T-helper 2 cell (primary cell): ENCODE measurements at regions not wholly inside any gene's neighbourhood (a gene's known extent, or its start where the extent isn't known, plus 50 kb on each side); places are given as distances from the start of the nearest gene placed in this dataset.

Experiments
- DNase-seq, 5 experiments: peaks; one replicate each; pipeline versions ENCODE4 v3.0.0 to v3.0.0-alpha.2; 2012 to 2022

DNA sequence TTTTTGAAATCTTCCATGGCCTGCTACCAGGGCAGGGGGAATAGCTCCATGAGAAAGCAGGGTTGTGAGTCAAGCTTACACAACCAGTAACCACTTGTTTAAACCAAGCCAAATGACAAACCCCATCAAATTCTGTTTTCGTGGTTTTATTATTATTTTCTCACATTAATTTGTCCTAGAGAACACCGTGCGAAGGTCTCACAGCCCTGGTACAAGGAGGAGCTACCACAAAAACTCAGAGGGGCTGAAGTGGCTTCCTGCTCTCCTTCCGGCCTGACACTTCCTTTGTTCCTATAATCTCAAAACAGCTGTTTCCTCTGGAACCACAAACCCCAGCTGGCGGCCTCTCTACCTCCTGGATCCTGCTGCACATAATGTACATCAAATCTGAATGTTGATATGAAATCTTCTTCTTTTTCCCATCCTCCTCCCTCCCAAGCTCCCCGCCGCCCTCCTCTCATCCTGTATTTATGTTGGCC lies 375.9 kb downstream of the MCTP2 start:
- DNase-seq: peak in 1 of 5 experiments; percentile 8

- DNase-seq: peak in 1 of 5 experiments; percentile 5
Measured at GRCh38 chr15:94610069-94610468, 378.7 kb downstream of the MCTP2 start.

DNA sequence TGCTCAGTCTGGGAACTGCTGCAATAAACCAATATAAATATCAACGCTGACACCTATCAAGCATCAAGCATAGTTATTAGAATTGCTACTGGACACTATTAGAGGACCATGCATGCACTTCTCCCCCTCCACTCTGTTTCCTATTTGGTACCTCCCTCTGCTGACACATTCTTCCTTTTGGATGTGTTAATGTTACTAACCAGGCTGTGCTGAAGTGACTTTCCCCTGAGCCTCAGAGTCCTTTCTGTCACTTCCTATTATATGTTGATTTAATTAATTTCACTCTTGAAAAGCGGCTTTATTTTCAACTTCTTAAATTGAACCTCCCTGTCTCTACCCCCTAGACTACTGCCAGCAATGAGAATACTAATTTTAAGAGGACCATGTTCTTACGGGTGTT lies 379.1 kb downstream of the MCTP2 start:
- DNase-seq: no peak

- DNase-seq: no peak
Measured at GRCh38 chr15:94611656-94612055, 380.3 kb downstream of the MCTP2 start.

DNA sequence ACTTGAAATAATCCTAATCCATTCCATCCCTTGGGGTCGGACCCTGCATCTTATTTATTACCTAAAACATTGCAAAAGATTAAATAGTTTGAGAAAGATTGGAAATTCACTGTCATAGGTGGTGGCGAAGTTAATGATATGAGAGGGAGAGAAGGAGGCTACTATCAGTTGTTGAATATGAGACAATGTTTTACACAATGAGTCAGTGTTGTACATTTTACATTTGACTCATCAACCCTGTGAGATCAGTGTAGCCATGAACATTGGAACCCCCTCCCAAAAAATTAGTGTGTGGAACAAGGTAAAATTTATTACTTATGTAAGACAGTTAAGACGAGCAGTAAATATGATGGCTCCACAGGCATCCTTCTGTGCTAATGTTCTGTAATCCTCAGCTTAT lies 384.3 kb downstream of the MCTP2 start:
- no peak for DNase-seq

DNA sequence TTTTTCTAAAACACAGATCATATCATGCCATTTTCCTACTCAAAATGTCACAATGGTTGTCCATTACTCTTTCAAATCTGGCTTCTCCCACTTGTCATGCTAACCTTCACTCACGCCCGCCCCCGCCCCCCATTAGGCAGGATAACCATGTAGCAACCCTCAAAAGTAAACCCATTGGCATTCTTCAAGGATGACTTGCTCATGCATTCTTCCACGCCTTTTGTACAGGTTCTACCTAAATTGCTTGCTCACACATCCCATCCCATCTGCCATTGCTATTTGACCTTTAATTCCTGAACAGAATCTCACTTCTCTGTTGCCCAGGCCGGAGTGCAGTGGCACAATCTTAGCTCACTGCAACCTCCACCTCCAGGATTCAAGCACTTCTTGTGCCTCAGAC lies 389.3 kb downstream of the MCTP2 start:
- DNase-seq: no peak

GRCh38 chr15:94621736-94622135 lies 390.4 kb downstream of the MCTP2 start:
- no peak for DNase-seq

DNA sequence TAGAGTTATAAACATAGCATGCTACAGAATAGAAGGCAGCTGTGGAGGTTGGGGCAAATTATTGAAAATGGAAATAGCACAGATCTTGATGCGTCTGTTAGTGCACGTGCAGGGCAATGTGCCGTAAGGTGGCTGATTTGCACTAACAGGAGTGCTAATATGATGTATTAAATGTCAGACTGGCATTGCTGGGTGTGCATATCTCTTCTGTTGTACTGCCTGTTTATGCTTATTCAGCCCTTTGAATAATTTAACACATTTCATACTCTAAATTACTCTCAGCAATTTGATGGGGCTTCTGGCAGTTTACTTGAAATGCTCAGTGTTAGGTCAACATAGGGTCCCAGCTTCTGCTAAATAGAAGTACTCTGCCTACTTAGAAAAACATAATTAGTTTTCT lies 395.6 kb downstream of the MCTP2 start:
- no peak for DNase-seq

- no peak for DNase-seq
Measured at GRCh38 chr15:94631608-94632007, 400.2 kb downstream of the MCTP2 start.

DNA sequence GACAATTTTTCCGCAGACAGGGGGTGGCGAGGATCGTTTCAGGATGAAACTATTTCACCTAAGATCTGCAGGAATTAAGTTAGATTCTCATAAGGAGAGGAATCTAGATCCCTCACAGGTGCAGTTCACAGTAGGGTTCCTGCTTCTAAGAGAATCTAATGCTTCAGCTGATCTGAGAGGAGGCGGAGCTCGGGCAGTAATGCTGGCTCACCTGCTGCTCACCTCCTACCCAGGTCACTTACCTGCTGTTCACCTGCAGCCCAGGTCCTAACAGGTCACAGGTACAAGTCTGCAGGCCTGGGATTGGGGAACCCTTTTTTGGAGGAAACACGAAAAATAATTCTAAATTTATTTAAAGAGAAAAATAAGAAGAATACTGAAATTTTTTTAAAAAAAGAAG lies 406.8 kb downstream of the MCTP2 start:
- no peak for DNase-seq

GRCh38 chr15:94639701-94640100 lies 408.3 kb downstream of the MCTP2 start:
- DNase-seq: no peak

GRCh38 chr15:94644433-94644832 lies 413.1 kb downstream of the MCTP2 start:
- DNase-seq: no peak

- DNase-seq: no peak
Measured at GRCh38 chr15:94653071-94653470, 421.7 kb downstream of the MCTP2 start.

GRCh38 chr15:94655249-94655880 lies 424.0 kb downstream of the MCTP2 start:
- no peak for DNase-seq

DNA sequence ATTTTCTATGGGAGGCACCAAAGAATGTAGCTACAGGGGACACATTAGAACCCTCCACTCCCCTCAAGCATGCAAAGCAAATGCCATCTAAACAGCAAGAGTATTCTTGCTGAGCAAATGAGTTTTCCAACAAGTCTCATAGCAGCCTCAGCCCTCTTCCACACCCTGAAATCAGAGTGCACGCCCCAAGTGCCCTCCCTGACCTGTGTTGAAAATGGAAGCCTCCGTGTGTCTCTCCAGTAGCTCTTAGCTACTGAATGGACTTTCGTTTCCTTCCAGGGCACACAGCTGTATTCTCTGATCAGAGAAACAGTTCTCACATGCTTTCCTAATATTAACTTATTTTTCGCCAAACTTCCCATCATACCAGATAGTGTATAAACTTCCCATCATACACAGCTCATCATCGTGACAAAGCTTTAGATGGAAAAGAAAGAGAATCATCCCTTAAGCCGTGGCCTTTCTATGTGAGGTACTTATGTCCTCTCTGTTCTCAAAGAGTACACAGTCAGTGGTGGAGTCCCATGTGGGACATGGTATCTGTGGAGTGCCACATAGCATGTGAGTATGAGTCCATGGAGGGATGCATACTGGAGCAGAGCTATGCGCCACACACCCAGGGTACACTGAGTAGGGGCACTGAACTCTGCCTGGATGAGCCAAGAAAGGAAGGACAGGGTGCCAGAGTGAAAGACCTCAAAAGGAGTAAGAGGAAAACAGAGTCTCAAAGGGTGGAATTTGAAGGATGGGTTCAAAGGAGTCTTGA lies 434.5 kb downstream of the MCTP2 start:
- no peak for DNase-seq

- DNase-seq: no peak
Measured at GRCh38 chr15:94666553-94666952, 435.2 kb downstream of the MCTP2 start.

GRCh38 chr15:94667109-94667508 lies 435.7 kb downstream of the MCTP2 start:
- peak in 1 of 5 experiments; percentile 5 for DNase-seq

DNA sequence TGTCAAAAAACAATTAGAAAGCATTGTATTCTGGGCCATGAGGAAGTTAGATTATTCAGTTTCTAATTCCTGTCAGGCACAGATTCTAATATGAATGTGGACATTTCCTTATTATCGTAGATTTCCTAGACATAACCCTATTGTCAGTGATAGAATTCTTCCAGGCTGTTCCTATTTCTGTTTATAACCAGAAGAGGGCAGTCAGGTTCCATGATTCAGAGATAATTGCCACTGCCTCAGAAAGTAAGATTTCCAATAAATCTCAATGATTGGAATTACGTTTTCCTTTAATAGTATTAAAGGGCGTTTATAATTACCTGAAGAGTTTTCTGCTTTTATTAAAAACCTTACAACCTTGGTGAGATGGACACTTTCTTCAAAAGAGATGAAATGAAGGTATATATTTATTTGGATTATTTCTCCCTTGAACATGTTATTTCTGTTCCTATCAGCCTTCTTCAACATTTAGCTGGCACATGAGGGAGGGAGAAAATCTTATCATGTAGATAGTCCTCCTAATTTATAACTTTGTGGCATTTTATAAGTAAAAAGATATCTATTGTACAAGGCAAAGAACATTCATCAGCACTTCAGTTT lies 439.2 kb downstream of the MCTP2 start:
- no peak for DNase-seq

DNA sequence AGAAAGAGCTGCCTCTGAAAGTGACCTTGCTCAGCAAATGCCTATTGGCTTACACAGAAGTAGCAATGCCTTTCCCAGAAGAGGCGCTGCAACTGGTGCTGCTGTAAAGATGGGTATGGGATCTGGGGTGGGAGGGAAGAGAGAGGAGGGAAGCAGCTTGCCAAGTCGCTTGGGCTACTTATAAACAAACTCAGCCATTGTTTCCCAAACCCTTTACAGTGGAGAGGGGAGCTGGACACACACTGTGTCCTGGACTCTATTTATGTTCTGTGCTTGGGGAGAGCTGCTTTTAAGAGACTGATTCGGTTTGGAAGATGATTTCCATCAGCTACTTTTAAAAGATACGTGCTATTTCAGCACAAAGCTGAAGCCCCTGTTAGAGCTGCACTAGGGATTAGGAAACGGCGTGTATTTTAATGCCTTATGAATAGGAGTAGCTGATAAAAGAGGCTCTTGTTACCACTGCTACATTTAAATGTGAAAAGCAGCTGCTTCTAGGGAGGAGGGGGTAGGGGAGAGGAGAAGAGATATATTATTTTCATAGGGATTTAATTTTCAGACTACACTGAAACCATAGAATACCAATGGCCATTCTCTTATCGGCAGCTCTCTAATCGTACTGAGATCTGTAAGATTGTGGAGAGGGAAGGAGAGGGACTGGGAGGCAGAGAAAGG lies 440.6 kb downstream of the MCTP2 start:
- no peak for DNase-seq

DNA sequence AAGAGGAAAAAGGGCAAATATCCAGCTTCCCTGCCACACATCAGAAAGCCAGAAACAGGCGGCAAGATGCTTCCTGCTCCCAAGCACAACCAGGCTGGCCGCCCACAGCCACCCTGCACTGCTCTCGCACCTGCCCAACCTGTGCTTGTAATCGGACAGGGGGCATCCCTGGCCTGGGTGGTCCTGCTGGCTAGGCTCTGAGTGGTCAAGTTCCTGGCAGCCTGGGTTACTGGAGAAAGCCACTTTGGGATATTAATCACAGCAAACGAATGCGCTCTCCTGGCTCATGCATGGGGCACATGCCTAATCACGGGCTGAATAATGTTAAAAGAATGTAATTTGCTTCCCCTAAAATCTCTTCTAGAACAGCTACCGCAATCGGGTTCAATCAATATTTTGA lies 442.4 kb downstream of the MCTP2 start:
- no peak for DNase-seq

- DNase-seq: no peak
Measured at GRCh38 chr15:94674296-94674695, 442.9 kb downstream of the MCTP2 start.

- DNase-seq: no peak
Measured at GRCh38 chr15:94677202-94677790, 445.9 kb downstream of the MCTP2 start.

DNA sequence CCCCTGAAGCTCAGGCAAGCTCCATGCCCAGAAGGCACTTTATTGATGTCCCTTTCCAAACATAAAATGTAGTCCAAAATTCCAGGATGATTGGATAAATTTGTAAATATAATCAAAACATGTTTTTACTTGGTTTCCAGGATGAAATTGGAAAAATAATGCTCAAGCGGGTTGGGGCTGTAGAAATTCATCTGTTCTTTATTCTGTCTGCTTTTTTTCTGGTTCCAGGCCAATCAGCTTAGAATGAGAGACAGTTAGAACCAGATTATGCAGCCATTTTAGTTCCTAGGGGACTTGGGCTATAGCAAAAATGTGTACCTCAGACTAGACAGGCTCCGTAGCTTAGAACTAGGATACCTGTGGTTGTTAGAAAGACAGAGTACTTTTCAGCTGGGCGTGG lies 450.8 kb downstream of the MCTP2 start:
- no peak for DNase-seq
